ENCODE measurements at regions not wholly inside any gene's neighbourhood (a gene's known extent, or its start where the extent isn't known, plus 50 kb on each side); places are given as distances from the start of the nearest gene placed in this dataset.

- ATAC-seq = no peak
- TF ChIP-seq GLIS3 (CRISPR knock-in tag; IDR thresholded peaks at IDR 0.05) (no peak), TOX (CRISPR knock-in tag; IDR thresholded peaks at IDR 0.05; ENCODE audit: borderline replicate concordance) (no peak), SNAI2 (CRISPR knock-in tag; IDR thresholded peaks at IDR 0.05) (no peak), ISL1 (CRISPR knock-in tag; IDR thresholded peaks at IDR 0.05) (no peak), ZFP3 (CRISPR knock-in tag; IDR thresholded peaks at IDR 0.05) (no peak), ZNF8 (CRISPR knock-in tag; IDR thresholded peaks at IDR 0.05) (no peak), BACH2 (CRISPR knock-in tag; IDR thresholded peaks at IDR 0.05; ENCODE audit: borderline replicate concordance) (no peak), CSDC2 (CRISPR knock-in tag; IDR thresholded peaks at IDR 0.05) (no peak), ESRRG (CRISPR knock-in tag; IDR thresholded peaks at IDR 0.05) (no peak), PPARA (CRISPR knock-in tag; IDR thresholded peaks at IDR 0.05; ENCODE audit: borderline replicate concordance) (no peak), ZNF565 (CRISPR knock-in tag; conservative IDR thresholded peaks at IDR 0.05; ENCODE audit: low read depth) (no peak), ZNF70 (CRISPR knock-in tag; IDR thresholded peaks at IDR 0.05) (no peak), CREB5 (CRISPR knock-in tag; IDR thresholded peaks at IDR 0.05; ENCODE audit: low read depth) (no peak), POU6F1 (CRISPR knock-in tag; IDR thresholded peaks at IDR 0.05; ENCODE audit: borderline replicate concordance, low read depth) (no peak), ZC3H10 (CRISPR knock-in tag; IDR thresholded peaks at IDR 0.05) (no peak), CSRNP3 (CRISPR knock-in tag; IDR thresholded peaks at IDR 0.05) (no peak), TSHZ2 (CRISPR knock-in tag; IDR thresholded peaks at IDR 0.05) (no peak), ARNTL (CRISPR knock-in tag; IDR thresholded peaks at IDR 0.05; ENCODE audit: borderline replicate concordance, low read depth) (no peak)
Measured at GRCh38 chr5:167348980-167349379, 942.5 kb upstream of the WWC1 start.

GRCh38 chr5:167351316-167351715, 940.1 kb upstream of the WWC1 start:
- no peak for ATAC-seq
- TF ChIP-seq ISL1 (CRISPR knock-in tag; IDR thresholded peaks at IDR 0.05) (no peak), OSR1 (CRISPR knock-in tag; IDR thresholded peaks at IDR 0.05) (no peak), TSHZ2 (CRISPR knock-in tag; IDR thresholded peaks at IDR 0.05) (no peak), ZFP3 (CRISPR knock-in tag; IDR thresholded peaks at IDR 0.05) (no peak), CSRNP3 (CRISPR knock-in tag; IDR thresholded peaks at IDR 0.05) (no peak), CREB5 (CRISPR knock-in tag; IDR thresholded peaks at IDR 0.05; ENCODE audit: low read depth) (no peak), ZNF565 (CRISPR knock-in tag; conservative IDR thresholded peaks at IDR 0.05; ENCODE audit: low read depth) (no peak), ARNTL (CRISPR knock-in tag; IDR thresholded peaks at IDR 0.05; ENCODE audit: borderline replicate concordance, low read depth) (no peak), RARB (CRISPR knock-in tag; IDR thresholded peaks at IDR 0.05) (no peak), CSDC2 (CRISPR knock-in tag; IDR thresholded peaks at IDR 0.05) (no peak), SNAI2 (CRISPR knock-in tag; IDR thresholded peaks at IDR 0.05) (no peak), PATZ1 (CRISPR knock-in tag; IDR thresholded peaks at IDR 0.05; ENCODE audit: borderline replicate concordance) (no peak), BACH2 (CRISPR knock-in tag; IDR thresholded peaks at IDR 0.05; ENCODE audit: borderline replicate concordance) (no peak), ESRRG (CRISPR knock-in tag; IDR thresholded peaks at IDR 0.05) (no peak), POU6F1 (CRISPR knock-in tag; IDR thresholded peaks at IDR 0.05; ENCODE audit: borderline replicate concordance, low read depth) (no peak), TOX (CRISPR knock-in tag; IDR thresholded peaks at IDR 0.05; ENCODE audit: borderline replicate concordance) (no peak), PPARA (CRISPR knock-in tag; IDR thresholded peaks at IDR 0.05; ENCODE audit: borderline replicate concordance) (no peak), GLIS3 (CRISPR knock-in tag; IDR thresholded peaks at IDR 0.05) (no peak)

Measured in SK-N-SH treated with all-trans-retinoic acid at 6 μM for 48 hours (cell line).